Neural cell (in vitro differentiated cells): ENCODE measurements at regions not wholly inside any gene's neighbourhood (a gene's known extent, or its start where the extent isn't known, plus 50 kb on each side); places are given as distances from the start of the nearest gene placed in this dataset.

Experiments used
- EP300 ChIP-seq: fragments of 450-650 bp; conservative IDR thresholded peaks from 2 replicates; pipeline ENCODE4 v1.6.1; 2014; ENCODE audit warnings: antibody characterized with exemption, mild to moderate bottlenecking, moderate library complexity; ENCODE audit not compliant: poor library complexity, severe bottlenecking
- EZH2 ChIP-seq: fragments of 200-600, 300-800 bp; shearing (Covaris generic), sonication (generic); IDR thresholded peaks from 2 replicates; pipeline ENCODE4 v1.6.1; 2014; ENCODE audit warnings: antibody characterized with exemption, low read length, borderline replicate concordance, mild to moderate bottlenecking; ENCODE audit not compliant: insufficient read depth, poor library complexity, severe bottlenecking
- MXI1 ChIP-seq: fragments of 450-650 bp; conservative IDR thresholded peaks from 2 replicates; pipeline ENCODE4 v1.6.1; 2014; ENCODE audit warnings: antibody characterized with exemption, mild to moderate bottlenecking; ENCODE audit not compliant: poor library complexity, severe bottlenecking
- POLR2AphosphoS5 ChIP-seq: IDR thresholded peaks from 2 replicates; pipeline ENCODE4 v1.6.1; 2012
- RAD21 ChIP-seq: fragments of 450-650 bp; conservative IDR thresholded peaks from 2 replicates; pipeline ENCODE4 v1.6.1; 2014; ENCODE audit warnings: antibody characterized with exemption, mild to moderate bottlenecking, moderate library complexity
- TAF1 ChIP-seq: IDR thresholded peaks from 2 replicates; pipeline ENCODE4 v1.6.1; 2012; ENCODE audit warnings: low read depth
- TF ChIP-seq, protein P1 (sequence below): fragments of 450-650 bp; IDR thresholded peaks from 2 replicates; pipeline ENCODE4 v1.5.1; 2014; ENCODE audit warnings: antibody characterized with exemption, mild to moderate bottlenecking, moderate library complexity; ENCODE audit not compliant: poor library complexity, severe bottlenecking

DNA sequence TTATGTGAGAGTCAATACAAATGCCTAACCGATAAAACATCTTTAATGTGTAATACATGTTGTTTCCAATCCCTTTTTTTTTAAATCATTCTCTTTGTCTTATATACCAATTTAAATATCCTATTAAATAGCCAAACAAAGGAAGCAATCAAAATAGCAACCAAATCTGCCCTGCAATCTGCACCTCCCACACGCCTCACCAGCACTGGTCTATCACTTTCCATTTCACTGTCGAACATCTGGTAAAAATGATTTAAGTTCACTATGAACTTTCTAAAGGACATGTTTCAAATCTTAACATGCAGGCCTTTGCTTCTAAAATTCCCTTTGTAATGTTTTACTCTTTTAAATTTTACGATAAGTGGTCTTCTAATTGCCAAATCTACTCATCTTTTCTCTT lies 1305.5 kb upstream of the TENM4 start:
- TF ChIP-seq, protein P1, sequence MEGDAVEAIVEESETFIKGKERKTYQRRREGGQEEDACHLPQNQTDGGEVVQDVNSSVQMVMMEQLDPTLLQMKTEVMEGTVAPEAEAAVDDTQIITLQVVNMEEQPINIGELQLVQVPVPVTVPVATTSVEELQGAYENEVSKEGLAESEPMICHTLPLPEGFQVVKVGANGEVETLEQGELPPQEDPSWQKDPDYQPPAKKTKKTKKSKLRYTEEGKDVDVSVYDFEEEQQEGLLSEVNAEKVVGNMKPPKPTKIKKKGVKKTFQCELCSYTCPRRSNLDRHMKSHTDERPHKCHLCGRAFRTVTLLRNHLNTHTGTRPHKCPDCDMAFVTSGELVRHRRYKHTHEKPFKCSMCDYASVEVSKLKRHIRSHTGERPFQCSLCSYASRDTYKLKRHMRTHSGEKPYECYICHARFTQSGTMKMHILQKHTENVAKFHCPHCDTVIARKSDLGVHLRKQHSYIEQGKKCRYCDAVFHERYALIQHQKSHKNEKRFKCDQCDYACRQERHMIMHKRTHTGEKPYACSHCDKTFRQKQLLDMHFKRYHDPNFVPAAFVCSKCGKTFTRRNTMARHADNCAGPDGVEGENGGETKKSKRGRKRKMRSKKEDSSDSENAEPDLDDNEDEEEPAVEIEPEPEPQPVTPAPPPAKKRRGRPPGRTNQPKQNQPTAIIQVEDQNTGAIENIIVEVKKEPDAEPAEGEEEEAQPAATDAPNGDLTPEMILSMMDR: no peak
- no peak for TF ChIP-seq POLR2AphosphoS5
- no peak for TF ChIP-seq EZH2
- TF ChIP-seq EP300: no peak
- TF ChIP-seq MXI1: no peak
- TF ChIP-seq TAF1: no peak
- no peak for TF ChIP-seq RAD21
